ENCODE measurements at regions not wholly inside any gene's neighbourhood (a gene's known extent, or its start where the extent isn't known, plus 50 kb on each side); places are given as distances from the start of the nearest gene placed in this dataset.

- TF ChIP-seq E2F6 (IDR thresholded peaks at IDR 0.05; ENCODE audit: borderline replicate concordance, low read depth) (no peak), CHD2 (IDR thresholded peaks at IDR 0.05; ENCODE audit: low read length, partially characterized antibody) (no peak), FOSB (CRISPR knock-in tag; IDR thresholded peaks at IDR 0.05) (no peak)
Measured at GRCh38 chr2:4882421-4882820, 809.8 kb upstream of the SOX11 start (continued).

DNA sequence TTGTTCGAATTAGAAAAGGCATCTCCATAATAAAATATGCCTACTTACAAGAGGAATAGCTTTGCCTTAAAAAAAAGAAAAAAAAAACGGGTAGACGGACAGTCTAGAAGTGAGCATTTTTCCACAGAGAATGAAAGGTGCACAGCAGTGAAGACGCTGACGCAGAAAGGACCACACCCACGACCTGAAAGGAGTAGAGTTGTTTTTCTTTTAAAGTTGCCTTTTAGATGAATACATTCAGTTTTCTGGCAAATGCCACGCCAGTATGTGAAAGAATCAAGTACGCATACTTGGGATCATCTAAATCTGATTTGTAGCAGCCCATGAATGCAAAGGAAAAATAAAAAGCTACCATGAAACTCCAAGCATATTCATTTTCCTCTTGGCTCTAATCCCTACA, 809.2 kb upstream of the SOX11 start:
- 39% methylated on average over 8 of the region's 8 CpGs for WGBS (ENCODE audit: missing lambda C conversion rate)
- CTCF ChIA-PET: no interaction called here
- FAIRE-seq (no peak), DNase-seq (ENCODE audit: low read depth in 1 of 2, low spot score in 1 of 2) (no peak), ATAC-seq (no peak)
- no peak overlapping the region for H3K4me3 ChIP-seq
- no peak overlapping the region for H3K4me2 ChIP-seq
- TF ChIP-seq RNF2 (IDR thresholded peaks at IDR 0.05; ENCODE audit: borderline replicate concordance, low read depth): no peak
- no peak for TF ChIP-seq KDM5A (IDR thresholded peaks at IDR 0.05)
- no peak for TF ChIP-seq NFE2L2 (conservative IDR thresholded peaks at IDR 0.05; ENCODE audit: low read length)
- TF ChIP-seq CBX2 (IDR thresholded peaks at IDR 0.05; ENCODE audit: borderline replicate concordance, low read depth): no peak
- TF ChIP-seq EP300 (IDR thresholded peaks at IDR 0.05): no peak
- no peak for TF ChIP-seq GATA3 (IDR thresholded peaks at IDR 0.05; ENCODE audit: borderline replicate concordance)
- no peak for TF ChIP-seq HOXB13 (CRISPR knock-in tag; IDR thresholded peaks at IDR 0.05; ENCODE audit: low read depth)
- TF ChIP-seq HOXA7 (CRISPR knock-in tag; IDR thresholded peaks at IDR 0.05): no peak
- no peak for TF ChIP-seq CEBPB (IDR thresholded peaks at IDR 0.05)
- no peak for TF ChIP-seq MAZ (IDR thresholded peaks at IDR 0.05; ENCODE audit: borderline replicate concordance, low read depth, low read length)
- no peak for TF ChIP-seq NR3C1 (IDR thresholded peaks at IDR 0.05)
- no peak for TF ChIP-seq EHF (CRISPR knock-in tag; IDR thresholded peaks at IDR 0.05)
- no peak for TF ChIP-seq REST (IDR thresholded peaks at IDR 0.05)
- TF ChIP-seq JUNB (IDR thresholded peaks at IDR 0.05): no peak
- no peak for TF ChIP-seq RFX5 (IDR thresholded peaks at IDR 0.05)
- POLR2A ChIA-PET: no interaction called here
- peaks cover 11% of the 10 kb centered on the region; the same call in 1 of the 3 replicates for H3K9me3 ChIP-seq
- no peaks in the 10 kb centered on the region for H3K4me1 ChIP-seq
- no peak overlapping the region for H3K27ac ChIP-seq

DNA sequence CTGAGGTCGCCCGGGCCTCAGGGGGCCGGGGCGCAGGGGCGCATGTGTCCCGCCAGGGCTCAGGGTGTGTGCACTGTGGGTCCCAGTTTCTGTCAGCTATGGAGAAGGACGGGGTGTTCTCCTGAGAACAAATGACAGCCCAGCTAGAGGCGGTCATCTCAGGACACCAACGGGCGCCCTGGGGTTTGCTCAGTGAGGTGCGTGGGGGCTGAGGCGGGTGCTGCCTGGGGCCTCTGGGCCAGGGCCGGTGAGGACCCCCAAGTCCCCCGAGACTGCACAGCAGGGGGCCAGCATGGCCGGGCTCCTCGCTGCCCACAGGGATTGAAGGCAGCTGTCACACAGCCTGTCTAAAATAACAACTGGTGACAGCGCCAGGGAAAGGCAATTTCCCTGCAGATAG, 808.8 kb upstream of the SOX11 start:
- H3K9me3 ChIP-seq: peaks cover 11% of the 10 kb centered on the region; the same call in 1 of the 3 replicates
- DNase-seq (ENCODE audit: low read depth in 1 of 2, low spot score in 1 of 2) (no peak), ATAC-seq (no peak), FAIRE-seq (no peak)
- POLR2A ChIA-PET: no interaction called here
- no peak overlapping the region for H3K4me2 ChIP-seq
- no peak overlapping the region for H3K4me3 ChIP-seq
- H3K27ac ChIP-seq: no peak overlapping the region
- WGBS (ENCODE audit: missing lambda C conversion rate): 35% methylated on average over 14 of the region's 17 CpGs
- H3K4me1 ChIP-seq: no peaks in the 10 kb centered on the region
- CTCF ChIA-PET: no interaction called here
- no peak for TF ChIP-seq KDM1A (IDR thresholded peaks at IDR 0.05; ENCODE audit: low read depth)
- TF ChIP-seq E2F6 (IDR thresholded peaks at IDR 0.05; ENCODE audit: borderline replicate concordance, low read depth): no peak
- TF ChIP-seq RFX5 (IDR thresholded peaks at IDR 0.05): no peak
- no peak for TF ChIP-seq POLR2A (IDR thresholded peaks at IDR 0.05; ENCODE audit: low read length)
- no peak for TF ChIP-seq MAFK (IDR thresholded peaks at IDR 0.05; ENCODE audit: partially characterized antibody)
- no peak for TF ChIP-seq ZSCAN20 (CRISPR knock-in tag; IDR thresholded peaks at IDR 0.05)
- no peak for TF ChIP-seq REST (IDR thresholded peaks at IDR 0.05)
- no peak for TF ChIP-seq CBX8 (IDR thresholded peaks at IDR 0.05)
- no peak for TF ChIP-seq GATA3 (IDR thresholded peaks at IDR 0.05; ENCODE audit: borderline replicate concordance)
- TF ChIP-seq, protein P1, sequence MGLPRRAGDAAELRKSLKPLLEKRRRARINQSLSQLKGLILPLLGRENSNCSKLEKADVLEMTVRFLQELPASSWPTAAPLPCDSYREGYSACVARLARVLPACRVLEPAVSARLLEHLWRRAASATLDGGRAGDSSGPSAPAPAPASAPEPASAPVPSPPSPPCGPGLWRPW (IDR thresholded peaks at IDR 0.05): no peak
- TF ChIP-seq EHF (CRISPR knock-in tag; IDR thresholded peaks at IDR 0.05): no peak
- TF ChIP-seq PHF8 (IDR thresholded peaks at IDR 0.05; ENCODE audit: borderline replicate concordance, low read depth): no peak
- no peak for TF ChIP-seq ZNF302 (CRISPR knock-in tag; IDR thresholded peaks at IDR 0.05)
- no peak for TF ChIP-seq EP300 (IDR thresholded peaks at IDR 0.05)
- TF ChIP-seq HEYL (CRISPR knock-in tag; IDR thresholded peaks at IDR 0.05): no peak
